ENCODE measurements at regions not wholly inside any gene's neighbourhood (a gene's known extent, or its start where the extent isn't known, plus 50 kb on each side); places are given as distances from the start of the nearest gene placed in this dataset.
A peak's percentile ranks its signal among the peaks of the same experiment; 100 is the strongest.

DNA sequence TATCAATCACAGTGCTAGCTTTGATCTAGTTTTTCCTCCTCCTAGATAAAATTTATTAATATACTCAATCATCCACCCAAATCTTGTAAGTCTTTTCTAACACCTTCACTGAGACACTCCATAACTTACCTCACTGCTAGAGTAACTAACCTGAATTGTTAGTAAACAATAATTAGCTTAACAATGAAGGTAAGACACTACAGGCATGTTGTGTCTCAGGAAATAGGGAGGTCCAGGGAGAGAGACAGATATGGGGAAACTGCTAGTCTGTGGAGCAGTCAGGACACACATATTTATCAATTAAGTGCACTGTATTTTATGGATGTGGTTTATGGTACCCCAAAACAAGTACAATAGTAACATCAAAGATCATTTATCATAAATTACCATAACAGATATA, 94.2 kb upstream of the SSTR1 start:
- no peak for DNase-seq (ENCODE audit: extremely low read depth in 1 of 11, low read depth in 9 of 11, low spot score in 4 of 11)

- DNase-seq (ENCODE audit: extremely low read depth in 1 of 11, low read depth in 9 of 11, low spot score in 4 of 11): no peak
These were observed 90.8 kb upstream of the SSTR1 start for GRCh38 chr14:38116895-38117294.

GRCh38 chr14:38120109-38120508, 87.6 kb upstream of the SSTR1 start:
- no peak for DNase-seq (ENCODE audit: extremely low read depth in 1 of 11, low read depth in 9 of 11, low spot score in 4 of 11)

DNA sequence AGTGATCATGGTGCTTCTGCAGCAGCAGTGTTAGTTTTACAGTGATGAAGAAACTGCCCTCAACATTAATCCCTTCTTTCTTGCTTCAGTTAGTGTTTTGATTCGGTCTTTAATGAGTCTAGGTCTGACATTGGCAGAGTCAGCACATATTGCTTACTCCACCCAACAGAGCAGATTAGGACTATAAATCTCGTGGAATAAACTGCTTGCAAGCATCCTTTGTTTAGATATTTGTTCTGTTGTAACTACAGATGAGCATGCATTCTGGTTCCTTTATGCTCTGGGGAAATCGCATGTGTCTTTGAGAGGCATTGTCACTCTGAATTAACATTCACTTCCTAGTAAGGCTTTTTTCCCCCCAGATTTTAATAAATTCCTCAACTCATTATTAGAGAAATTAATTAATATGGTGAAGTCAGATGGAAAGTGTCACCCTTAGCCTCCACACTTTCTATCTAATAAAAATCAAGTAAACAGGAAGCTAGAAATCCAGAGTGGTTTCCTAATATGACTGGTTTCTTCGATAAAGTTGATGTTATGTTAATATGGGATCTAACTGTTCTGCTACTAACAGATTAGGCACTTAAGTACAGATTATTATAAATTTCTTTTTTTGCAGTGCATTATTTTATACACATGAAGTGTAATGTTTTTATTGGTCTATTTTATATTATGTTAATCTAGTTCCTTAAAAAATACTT, 86.2 kb upstream of the SSTR1 start:
- DNase-seq (ENCODE audit: extremely low read depth in 1 of 11, low read depth in 9 of 11, low spot score in 4 of 11): no peak

GRCh38 chr14:38122241-38122640, 85.5 kb upstream of the SSTR1 start:
- DNase-seq (ENCODE audit: extremely low read depth in 1 of 11, low read depth in 9 of 11, low spot score in 4 of 11): no peak

DNA sequence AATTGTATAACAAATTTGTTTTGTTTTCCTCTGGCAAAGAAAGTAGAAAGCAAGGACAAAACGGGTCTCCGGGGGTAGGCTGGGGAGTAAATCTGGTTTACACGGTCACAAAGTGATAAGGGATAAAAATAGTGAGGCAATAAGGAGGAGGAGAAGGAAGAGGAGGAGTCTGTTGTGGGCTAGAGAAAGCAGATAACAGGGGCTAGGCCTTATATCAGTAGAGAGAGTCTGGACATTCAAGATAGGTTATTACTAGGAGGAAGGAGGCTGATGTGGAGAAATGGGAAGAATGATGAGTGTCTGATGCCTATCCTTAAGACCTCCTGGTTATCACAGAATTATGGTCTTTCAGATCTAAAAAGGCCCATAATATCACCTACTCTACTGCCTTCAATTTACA, 83.2 kb upstream of the SSTR1 start:
- DNase-seq (ENCODE audit: extremely low read depth in 1 of 11, low read depth in 9 of 11, low spot score in 4 of 11): peak in 1 of 11 donors; percentile 4

- DNase-seq (ENCODE audit: extremely low read depth in 1 of 11, low read depth in 9 of 11, low spot score in 4 of 11): peak in 10 of 11 donors; percentile 17 to 53 (median 34)
These were observed 82.1 kb upstream of the SSTR1 start for GRCh38 chr14:38125481-38126037.

DNA sequence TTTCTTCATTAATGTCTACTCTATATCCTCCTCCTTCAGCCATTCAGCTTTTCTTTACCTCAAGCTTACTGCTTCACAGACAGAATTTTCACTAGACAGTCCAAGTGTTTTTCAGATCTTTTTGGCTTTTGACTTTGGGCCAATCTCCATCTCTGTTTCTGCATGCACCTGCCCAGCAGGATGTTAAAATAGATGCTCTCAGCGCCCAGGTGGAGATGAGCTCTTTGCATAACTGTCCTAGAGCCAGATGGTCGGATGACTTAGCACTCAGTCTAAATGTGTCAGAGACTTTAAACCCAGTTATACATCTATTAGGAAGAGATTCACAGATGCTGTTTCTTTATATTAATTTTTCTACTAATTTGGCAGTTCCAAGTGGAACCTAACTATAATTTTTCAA, 80.3 kb upstream of the SSTR1 start:
- no peak for DNase-seq (ENCODE audit: extremely low read depth in 1 of 11, low read depth in 9 of 11, low spot score in 4 of 11)

DNA sequence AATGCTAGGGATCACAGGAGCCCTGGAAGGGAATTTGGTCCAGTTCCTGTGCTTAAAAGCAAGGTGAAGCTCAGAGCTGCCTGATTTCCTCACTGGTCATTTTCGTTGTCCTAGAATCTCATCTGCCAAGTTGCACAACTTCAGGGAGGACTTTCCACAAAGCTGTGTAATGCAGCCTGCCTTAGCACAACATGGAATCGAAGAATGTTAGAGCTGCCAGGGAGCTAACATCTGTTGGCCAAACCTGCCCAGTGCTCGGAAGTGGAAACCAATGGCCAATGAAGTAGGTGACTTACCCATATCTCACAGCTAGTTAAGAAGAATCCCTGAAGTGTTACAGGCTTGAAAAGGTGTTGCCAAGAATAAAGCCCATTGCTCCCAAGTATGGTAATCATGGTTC, 79.9 kb upstream of the SSTR1 start:
- no peak for DNase-seq (ENCODE audit: extremely low read depth in 1 of 11, low read depth in 9 of 11, low spot score in 4 of 11)

DNA sequence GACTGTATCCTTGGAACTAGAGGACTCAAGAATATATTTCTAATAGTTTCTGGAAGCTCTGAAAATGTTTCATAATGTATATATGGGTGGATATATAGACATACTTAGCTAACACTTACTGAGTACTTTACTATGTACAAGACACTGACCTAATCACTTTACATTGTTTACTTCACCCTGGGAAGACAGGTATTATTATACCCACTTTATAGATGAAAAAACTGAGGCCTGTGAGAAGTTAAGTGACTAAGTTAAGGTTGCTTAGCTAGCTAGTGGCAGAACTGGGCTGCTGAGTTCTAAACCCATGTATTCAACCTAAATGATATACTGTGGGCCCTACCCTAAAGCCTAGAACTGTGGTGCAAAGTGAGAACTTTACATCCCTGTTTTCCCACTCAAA, 79.1 kb upstream of the SSTR1 start:
- no peak for DNase-seq (ENCODE audit: extremely low read depth in 1 of 11, low read depth in 9 of 11, low spot score in 4 of 11)

DNA sequence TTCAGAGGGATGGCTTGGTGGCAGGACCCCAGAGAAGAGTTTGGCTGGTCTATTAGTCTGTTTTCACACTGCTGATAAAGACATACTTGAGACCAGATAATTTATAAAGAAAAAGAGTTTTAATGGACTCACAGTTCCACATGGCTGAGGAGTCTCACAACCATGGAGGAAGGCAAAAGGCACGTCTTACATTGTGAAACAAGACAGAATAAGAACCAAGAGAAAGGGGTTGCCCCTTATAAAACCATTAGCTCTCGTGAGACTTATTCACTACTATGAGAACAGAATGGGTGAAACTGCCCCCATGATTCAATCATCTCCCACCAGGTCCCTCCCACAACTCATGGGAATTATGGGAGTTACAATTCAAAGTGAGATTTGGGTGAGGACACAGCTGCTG, 78.5 kb upstream of the SSTR1 start:
- DNase-seq (ENCODE audit: extremely low read depth in 1 of 11, low read depth in 9 of 11, low spot score in 4 of 11): no peak

- no peak for DNase-seq (ENCODE audit: extremely low read depth in 1 of 11, low read depth in 9 of 11, low spot score in 4 of 11)
These were observed 78.0 kb upstream of the SSTR1 start for GRCh38 chr14:38129705-38130104.

- no peak for DNase-seq (ENCODE audit: extremely low read depth in 1 of 11, low read depth in 9 of 11, low spot score in 4 of 11)
These were observed 73.2 kb upstream of the SSTR1 start for GRCh38 chr14:38134416-38135030.

- no peak for DNase-seq (ENCODE audit: extremely low read depth in 1 of 11, low read depth in 9 of 11, low spot score in 4 of 11)
These were observed 72.4 kb upstream of the SSTR1 start for GRCh38 chr14:38135106-38135867.

DNA sequence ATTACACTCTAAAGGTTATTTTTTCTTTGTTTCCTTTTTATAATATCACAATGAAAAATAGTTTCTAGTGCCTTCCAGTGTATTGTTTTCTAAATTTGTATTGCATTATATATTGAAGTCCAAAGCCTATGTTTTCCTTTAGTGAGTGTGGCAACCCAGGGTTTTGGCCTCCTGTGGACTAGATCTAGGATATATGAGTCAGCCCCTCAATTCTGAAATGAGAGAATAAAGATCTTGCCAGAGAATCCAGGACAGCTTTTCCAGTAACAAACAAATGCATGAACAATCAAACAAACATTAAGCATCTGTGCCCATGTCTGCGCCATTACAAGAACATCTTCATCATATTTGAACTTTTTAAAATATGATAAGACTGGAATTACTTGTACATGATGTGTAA, 70.7 kb upstream of the SSTR1 start:
- DNase-seq (ENCODE audit: extremely low read depth in 1 of 11, low read depth in 9 of 11, low spot score in 4 of 11): no peak

- DNase-seq (ENCODE audit: extremely low read depth in 1 of 11, low read depth in 9 of 11, low spot score in 4 of 11): no peak
These were observed 69.1 kb upstream of the SSTR1 start for GRCh38 chr14:38138473-38139138.

DNA sequence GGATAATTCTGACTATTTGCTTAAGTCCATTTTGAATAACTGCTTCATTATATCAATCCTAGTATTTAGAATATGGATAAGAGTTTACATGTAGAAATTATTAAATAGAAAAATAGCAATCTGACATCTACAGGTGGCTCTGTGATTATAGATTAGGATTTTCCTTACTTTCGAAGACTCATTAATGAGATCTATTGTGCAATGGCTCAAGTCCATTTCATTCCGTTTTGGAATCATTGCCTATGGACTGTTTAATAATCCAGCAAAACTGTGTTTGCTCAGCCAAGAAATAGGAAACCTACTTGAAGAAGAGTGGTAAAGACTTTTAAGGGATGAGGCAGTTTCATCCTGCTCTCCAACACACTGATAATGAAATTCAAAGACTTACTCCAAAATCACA, 67.8 kb upstream of the SSTR1 start:
- DNase-seq (ENCODE audit: extremely low read depth in 1 of 11, low read depth in 9 of 11, low spot score in 4 of 11): no peak

DNA sequence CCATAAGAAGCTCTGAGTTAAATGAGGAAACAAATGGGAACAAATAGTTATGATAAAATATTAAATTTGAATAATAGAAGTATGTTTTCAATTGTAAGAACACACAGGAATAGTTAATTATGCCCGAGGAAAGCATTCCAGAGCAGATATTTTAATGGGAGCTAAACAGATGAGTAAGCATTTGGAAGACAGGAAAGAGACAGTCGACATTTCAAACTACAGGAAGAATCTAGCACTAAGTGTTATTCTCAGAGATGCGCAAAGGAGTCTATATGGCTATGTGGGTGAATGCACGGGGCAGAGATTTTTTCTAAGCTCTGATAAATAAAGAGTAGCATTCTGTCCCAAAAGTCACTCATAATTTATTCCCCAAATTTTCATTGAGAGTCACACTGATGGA, 64.5 kb upstream of the SSTR1 start:
- no peak for DNase-seq (ENCODE audit: extremely low read depth in 1 of 11, low read depth in 9 of 11, low spot score in 4 of 11)

- no peak for DNase-seq (ENCODE audit: extremely low read depth in 1 of 11, low read depth in 9 of 11, low spot score in 4 of 11)
These were observed 63.8 kb upstream of the SSTR1 start for GRCh38 chr14:38143659-38144505.

Measured in renal cortex interstitium (tissue), 11 donors.